ENCODE measurements at regions not wholly inside any gene's neighbourhood (a gene's known extent, or its start where the extent isn't known, plus 50 kb on each side); places are given as distances from the start of the nearest gene placed in this dataset.
A peak's percentile ranks its signal among the peaks of the same experiment; 100 is the strongest.

GRCh38 chr2:120592084-120592483 is 143.6 kb upstream of the GLI2 start:
- 60 to 91% methylated on average over 4 to 7 of the region's 10 CpGs for WGBS, 2 donors (ENCODE audit: low coverage in 1 of 2)

DNA sequence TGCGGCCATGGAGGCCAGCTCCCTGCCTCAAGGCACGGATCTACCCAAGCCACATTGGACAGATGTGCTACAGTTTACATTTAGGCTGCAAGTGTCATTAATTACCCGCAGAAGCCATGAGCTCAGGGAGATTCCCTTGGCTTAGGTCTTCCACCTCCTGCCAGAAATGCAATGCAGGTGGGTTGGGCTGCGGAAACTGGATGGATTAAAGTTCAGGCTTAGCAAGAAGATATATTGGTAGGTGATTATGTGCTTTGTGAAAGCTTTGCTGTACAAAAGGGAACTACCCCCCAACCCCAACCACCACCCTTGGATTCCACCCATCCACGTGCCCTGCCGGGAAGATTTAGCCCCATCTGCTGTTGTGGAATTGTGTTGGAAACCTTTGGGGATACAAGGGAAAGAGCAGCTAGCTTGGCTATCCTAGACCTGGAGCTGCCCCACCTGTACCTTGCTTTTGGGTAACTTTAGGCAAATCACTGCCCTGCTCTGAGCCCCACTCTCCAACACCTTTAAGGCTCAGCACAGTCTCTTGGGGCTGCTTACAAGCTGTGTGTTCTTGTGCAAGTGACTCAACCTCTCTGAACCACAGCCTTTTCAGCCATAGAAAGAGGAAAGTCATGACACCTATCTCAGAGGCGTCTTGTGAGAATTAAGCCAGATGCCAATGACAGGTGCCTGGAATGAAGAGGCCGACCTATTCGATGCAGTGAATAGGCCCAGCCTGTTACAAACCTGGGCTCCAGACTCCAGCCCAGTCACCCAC is 141.6 kb upstream of the GLI2 start:
- Histone ChIP-seq H3K4me3 (no peak overlapping the region), H3K27ac (no peak overlapping the region), H3K27me3 (peaks cover under 1% of the 10 kb centered on the region), H3K9me3 (peaks cover 0 to 4% (median 0%) of the 10 kb centered on the region in 3 donors), H3K36me3 (no peaks in the 10 kb centered on the region), H3K4me1 (peaks cover 0 to 24% (median 11%) of the 10 kb centered on the region in 3 donors)
- TF ChIP-seq EP300 (IDR thresholded peaks at IDR 0.05) (no peak), POLR2AphosphoS5 (IDR thresholded peaks at IDR 0.05) (no peak), POLR2A (IDR thresholded peaks at IDR 0.05) (no peak)
- TF ChIP-seq, protein P1, sequence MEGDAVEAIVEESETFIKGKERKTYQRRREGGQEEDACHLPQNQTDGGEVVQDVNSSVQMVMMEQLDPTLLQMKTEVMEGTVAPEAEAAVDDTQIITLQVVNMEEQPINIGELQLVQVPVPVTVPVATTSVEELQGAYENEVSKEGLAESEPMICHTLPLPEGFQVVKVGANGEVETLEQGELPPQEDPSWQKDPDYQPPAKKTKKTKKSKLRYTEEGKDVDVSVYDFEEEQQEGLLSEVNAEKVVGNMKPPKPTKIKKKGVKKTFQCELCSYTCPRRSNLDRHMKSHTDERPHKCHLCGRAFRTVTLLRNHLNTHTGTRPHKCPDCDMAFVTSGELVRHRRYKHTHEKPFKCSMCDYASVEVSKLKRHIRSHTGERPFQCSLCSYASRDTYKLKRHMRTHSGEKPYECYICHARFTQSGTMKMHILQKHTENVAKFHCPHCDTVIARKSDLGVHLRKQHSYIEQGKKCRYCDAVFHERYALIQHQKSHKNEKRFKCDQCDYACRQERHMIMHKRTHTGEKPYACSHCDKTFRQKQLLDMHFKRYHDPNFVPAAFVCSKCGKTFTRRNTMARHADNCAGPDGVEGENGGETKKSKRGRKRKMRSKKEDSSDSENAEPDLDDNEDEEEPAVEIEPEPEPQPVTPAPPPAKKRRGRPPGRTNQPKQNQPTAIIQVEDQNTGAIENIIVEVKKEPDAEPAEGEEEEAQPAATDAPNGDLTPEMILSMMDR (IDR thresholded peaks at IDR 0.05) = no peak
- WGBS, 2 donors (ENCODE audit: low coverage in 1 of 2) = 60% methylated on average over 2 of the region's 9 CpGs; no CpG with 5 or more reads in 1 of the 2 donors
- ATAC-seq = no peak

More at GRCh38 chr2:120592084-120592483, 143.6 kb upstream of the GLI2 start:
- Histone ChIP-seq H3K4me1 (peaks cover 0 to 22% (median 6%) of the 10 kb centered on the region in 3 donors), H3K27me3 (peaks cover 21% of the 10 kb centered on the region), H3K36me3 (no peaks in the 10 kb centered on the region), H3K27ac (no peak overlapping the region), H3K4me3 (no peak overlapping the region), H3K9me3 (no peaks in the 10 kb centered on the region)
- TF ChIP-seq, protein P1 (IDR thresholded peaks at IDR 0.05) = no peak
- no peak for TF ChIP-seq POLR2A (IDR thresholded peaks at IDR 0.05)
- TF ChIP-seq EP300 (IDR thresholded peaks at IDR 0.05) = no peak
- TF ChIP-seq POLR2AphosphoS5 (IDR thresholded peaks at IDR 0.05) = no peak
- ATAC-seq = no peak

GRCh38 chr2:120594856-120595685 is 140.6 kb upstream of the GLI2 start:
- no peaks in the 10 kb centered on the region for H3K27me3 ChIP-seq
- peaks cover 0 to 8% (median 0%) of the 10 kb centered on the region in 3 donors for H3K9me3 ChIP-seq
- H3K4me1 ChIP-seq = peaks cover 0 to 24% (median 11%) of the 10 kb centered on the region in 3 donors
- ATAC-seq = no peak
- H3K36me3 ChIP-seq = no peaks in the 10 kb centered on the region
- WGBS, 2 donors (ENCODE audit: low coverage in 1 of 2) = 60 to 100% methylated on average over 1 of the region's 8 CpGs
- H3K4me3 ChIP-seq = no peak overlapping the region
- no peak overlapping the region for H3K27ac ChIP-seq
- TF ChIP-seq, protein P1 (IDR thresholded peaks at IDR 0.05) = no peak
- TF ChIP-seq POLR2AphosphoS5 (IDR thresholded peaks at IDR 0.05) (no peak), EP300 (IDR thresholded peaks at IDR 0.05) (no peak), POLR2A (IDR thresholded peaks at IDR 0.05) (no peak)

DNA sequence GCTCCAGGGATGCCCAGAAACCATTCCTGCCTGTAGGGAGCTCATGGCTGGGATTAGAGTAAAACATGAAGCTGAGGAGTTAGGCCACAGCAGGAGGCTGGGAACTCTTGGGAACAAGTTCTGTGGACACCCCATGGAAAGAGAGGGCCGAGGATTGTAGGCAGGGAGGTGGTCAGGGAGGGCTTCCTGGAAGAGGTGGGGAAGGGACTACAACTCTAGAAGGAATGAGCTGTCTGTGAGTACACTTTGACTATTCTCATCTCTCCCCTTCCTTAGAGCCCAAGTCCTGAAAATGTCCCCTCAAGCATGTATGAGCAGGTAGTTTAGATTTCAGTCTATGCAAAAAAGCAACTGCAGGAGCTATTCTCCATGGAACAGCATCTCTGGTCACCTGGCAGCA is 139.9 kb upstream of the GLI2 start:
- TF ChIP-seq POLR2A (IDR thresholded peaks at IDR 0.05) (no peak), POLR2AphosphoS5 (IDR thresholded peaks at IDR 0.05) (no peak), EP300 (IDR thresholded peaks at IDR 0.05) (no peak)
- TF ChIP-seq, protein P1 (IDR thresholded peaks at IDR 0.05) = no peak
- 89 to 91% methylated on average over 1 of the region's 1 CpG for WGBS, 2 donors (ENCODE audit: low coverage in 1 of 2)
- Histone ChIP-seq H3K27ac (peak overlapping the region in 3 of 4 donors; percentile 35 to 62 (median 62)), H3K27me3 (no peaks in the 10 kb centered on the region), H3K9me3 (peaks cover 0 to 8% (median 0%) of the 10 kb centered on the region in 3 donors), H3K4me1 (peaks cover 0 to 24% (median 11%) of the 10 kb centered on the region in 3 donors), H3K36me3 (no peaks in the 10 kb centered on the region), H3K4me3 (no peak overlapping the region)
- no peak for ATAC-seq

Measured in gastroesophageal sphincter (tissue), 4 donors.